Activated CD8-positive, alpha-beta memory T cell treated with anti-CD3 and anti-CD28 coated beads for 4 hours (primary cell): ENCODE measurements at regions not wholly inside any gene's neighbourhood (a gene's known extent, or its start where the extent isn't known, plus 50 kb on each side); places are given as distances from the start of the nearest gene placed in this dataset.
"Not testable (repeated sequence)": the region's sequence is repeated elsewhere in the genome, so short reads cannot be mapped to it uniquely, and the experiment has no call there.

ENCODE experiments used
- DNase-seq, 2 donors: peaks; one replicate each; pipeline ENCODE4 v3.0.0-alpha.2; 2020; ENCODE audit warnings: low read depth in 2 of 2

DNA sequence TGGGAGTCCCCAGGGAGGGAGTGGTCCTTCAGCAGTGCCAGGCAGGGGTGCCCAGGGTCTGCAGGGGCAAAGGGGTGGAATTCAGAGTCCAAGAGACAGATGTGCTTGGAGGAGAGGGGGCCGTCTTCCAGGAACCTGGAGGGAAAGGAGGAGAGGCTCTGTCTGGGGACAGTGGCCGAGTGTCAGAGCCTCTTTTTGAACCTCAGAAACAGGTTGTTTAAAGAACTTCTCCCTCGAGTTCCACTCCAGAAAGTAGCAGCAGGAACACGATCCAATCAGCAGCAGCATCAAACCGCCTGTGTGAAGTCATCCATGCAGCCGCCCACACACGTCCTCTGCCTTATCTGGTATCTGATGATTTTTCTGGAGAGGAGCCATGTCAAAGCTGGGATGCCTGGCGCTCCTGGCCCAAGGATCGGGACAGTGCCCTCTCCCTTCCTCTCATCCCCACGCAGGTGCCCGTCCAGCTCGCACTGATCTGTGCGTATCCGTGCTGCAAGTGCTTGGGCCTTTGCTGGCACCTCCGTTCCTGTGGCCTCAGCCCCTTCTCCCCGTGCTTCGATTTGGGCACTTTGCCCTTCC, 205.1 kb downstream of the NDUFA10 start:
- DNase-seq: no peak

DNA sequence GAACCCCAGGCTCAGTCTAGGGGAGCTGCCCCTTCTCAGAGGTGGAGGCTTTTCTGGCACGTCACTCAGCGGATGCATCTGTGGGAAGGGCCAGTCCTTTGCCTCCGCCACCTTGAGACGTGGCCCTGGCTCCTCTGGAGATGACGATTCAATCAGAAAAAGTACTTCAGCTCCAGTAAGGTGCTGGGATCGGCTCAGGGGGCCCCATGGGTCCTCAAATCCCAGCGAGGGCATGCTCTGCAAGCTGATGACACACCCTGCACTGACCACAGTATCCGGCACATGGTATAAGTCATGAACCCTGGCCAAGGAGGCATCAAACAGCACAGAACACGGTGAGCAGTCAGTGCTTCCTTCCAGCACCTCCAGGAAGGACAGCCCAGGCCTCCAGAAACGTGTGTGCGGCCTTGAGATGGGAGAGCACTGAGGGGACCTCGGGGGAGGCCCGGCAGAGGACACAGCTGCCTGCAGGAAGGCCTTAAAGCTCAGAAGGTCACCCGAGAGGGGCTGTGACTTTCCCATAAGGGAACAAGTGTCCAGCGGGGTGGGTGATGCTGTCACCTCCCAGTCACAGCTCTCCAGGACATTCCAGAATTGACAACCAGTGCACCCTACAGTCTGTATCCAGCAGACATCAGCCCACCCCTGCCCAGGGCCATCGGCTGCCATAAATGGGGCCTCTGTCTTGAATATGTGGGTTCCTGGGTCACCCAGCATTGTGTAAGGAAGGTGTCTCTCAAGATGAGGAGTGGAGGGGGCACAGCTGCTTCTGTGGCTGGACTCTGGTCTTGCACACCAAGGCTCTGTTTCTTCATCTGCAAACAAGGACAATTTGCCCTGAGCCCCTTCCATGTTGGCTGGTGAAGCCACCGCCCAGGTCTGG, 205.8 kb downstream of the NDUFA10 start:
- no peak for DNase-seq

DNA sequence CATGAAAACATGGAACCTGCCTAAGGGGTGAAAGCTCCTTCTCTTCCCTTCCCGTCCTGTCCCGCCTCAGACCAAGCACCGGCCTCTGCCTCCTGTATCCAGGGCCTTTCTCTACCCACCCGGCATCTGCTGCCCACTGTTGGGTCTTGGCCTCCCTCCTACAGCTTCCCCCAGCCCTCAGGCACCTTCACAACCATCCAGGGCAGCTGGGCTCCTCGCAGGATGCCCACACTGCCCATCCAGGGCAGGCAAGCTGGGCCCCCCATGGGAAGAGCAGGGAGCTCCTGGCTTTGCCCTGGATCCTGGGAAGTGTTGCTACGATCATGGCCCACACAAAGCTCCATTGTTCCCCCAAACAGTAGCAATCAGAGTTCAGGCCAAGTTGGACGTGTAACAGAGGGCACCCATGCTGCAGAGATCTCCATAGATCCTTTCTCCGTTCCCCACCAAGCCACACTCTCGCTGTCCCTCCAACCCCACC, 206.6 kb downstream of the NDUFA10 start:
- DNase-seq: no peak

DNA sequence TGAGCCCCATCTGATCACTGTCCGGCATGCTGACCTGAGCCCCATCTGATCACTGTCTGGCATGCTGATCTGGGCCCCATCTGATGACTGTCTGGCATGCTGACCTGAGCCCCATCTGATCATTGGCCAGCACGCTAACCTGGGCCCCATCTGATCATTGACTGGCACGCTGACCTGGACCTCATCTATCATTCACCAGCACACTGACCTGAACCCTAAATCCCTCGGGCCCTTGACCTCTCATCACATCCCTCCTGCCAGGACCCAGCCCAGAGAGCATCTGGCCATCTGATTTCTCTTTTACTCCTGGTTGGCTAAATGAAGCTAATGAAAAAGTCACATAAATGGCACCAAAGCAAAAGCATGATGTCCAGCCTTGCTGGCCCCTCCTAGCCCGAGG, 207.1 kb downstream of the NDUFA10 start:
- DNase-seq: no peak

DNA sequence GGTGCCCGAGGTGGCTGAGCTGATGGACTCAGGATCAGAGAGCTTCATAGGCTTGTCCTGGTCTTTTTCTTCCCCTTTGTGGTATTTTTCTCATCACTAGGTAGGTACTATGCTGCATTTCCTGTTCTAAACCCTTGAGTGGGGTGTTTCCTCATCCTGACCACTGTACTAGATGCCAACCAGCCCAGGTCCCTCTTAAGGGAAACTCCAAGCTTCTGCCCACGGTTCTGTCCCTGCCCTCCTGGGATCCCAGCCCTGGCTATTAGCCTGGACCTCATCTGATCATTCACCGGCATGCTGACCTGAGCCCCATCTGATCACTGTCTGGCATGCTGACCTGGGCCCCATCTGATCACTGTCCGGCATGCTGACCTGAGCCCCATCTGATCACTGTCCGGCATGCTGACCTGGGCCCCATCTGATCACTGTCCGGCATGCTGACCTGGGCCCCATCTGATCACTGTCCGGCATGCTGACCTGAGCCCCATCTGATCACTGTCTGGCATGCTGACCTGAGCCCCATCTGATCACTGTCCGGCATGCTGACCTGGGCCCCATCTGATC, 207.6 kb downstream of the NDUFA10 start:
- DNase-seq: not testable (repeated sequence)

DNA sequence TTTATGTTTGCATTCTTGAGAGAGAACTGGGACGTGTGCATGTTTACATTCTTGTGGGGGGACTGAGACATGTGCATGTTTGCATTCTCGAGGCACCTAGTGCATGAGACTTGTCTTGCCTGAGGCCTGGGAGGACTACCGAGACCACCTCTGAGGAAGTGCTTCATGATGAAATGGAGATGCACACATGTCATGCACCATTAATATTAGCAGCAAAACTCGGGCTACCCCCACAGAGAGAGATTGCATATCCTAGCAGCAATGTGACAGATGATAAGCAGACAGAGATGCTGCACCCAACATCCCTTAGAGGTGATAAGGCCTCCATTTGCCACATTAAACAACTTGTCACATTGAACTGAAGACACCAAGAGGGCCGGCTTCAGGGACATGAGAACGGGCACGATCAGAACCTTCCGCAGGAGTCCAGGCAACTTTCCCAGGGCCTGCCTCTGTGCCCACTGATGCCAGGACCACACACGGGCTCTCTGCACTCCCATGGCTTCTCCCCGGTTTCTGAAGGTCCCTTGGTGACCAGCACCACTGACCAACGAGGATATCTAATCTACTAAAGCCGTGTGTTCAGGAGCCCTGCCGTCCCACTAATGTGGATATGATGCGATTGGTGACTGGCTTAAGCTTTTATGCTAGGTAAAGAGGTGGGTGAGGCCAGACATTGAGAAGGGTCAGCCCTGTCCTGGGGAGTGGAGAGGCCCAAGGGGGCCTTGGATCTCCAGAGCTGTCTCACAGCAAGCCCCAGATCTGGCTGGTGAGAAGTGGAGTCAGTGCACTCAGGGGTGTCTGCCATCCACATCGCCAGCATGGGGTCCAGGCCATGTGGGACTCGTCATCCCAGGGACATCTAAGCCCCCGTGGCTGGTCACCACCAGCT, 208.3 kb downstream of the NDUFA10 start:
- no peak for DNase-seq

DNA sequence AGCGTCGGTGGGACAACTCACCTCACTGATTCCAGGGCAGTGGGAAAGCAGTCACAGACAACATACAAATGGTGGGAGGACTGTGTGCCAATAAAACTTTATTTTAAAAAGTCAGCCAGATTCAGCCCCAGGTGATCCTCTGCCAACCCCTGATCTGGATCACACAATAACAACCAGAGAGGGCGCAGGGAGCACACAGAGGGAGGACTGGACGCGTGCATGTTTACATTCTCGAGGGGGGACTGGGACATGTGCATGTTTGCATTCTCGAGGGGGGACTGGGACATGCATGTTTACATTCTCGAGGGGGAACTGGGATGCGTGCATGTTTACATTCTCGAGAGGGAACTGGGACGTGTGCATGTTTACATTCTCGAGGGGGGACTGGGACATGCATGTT, 209.5 kb downstream of the NDUFA10 start:
- no peak for DNase-seq

DNA sequence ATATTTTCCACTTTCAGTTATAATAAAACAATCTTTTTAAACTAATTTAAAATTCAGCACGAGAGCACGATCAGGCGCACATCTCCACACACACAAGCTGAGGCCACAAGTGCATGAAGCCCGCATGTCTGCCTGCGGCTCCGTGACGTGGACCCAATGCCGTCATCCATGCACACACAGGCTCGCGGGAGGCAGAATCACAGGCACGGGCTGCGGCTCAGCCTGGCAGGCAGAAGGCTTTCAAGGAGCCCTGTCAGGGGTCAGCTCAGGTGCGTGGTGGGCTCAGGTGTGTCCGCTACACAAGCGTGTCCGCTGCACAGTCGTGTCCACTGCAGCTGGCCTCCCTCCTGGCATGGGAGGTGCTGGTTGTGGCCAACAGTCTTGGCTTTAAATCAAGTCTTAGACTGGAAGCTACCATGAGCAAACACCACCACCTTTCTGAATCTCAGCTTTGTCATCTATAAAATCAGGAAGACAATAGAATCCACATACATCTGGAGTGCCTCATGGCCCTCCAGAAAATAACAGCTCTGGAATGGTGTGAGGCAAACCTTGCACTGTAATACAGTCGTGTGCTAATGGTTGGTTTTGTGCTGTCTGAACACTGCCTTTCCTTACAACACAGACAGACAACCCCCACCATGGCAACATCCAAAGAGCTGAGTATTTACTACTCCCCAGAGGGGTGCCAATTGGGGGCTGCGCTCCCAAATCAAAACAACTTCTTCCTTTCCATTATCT, 210.1 kb downstream of the NDUFA10 start:
- DNase-seq: no peak

DNA sequence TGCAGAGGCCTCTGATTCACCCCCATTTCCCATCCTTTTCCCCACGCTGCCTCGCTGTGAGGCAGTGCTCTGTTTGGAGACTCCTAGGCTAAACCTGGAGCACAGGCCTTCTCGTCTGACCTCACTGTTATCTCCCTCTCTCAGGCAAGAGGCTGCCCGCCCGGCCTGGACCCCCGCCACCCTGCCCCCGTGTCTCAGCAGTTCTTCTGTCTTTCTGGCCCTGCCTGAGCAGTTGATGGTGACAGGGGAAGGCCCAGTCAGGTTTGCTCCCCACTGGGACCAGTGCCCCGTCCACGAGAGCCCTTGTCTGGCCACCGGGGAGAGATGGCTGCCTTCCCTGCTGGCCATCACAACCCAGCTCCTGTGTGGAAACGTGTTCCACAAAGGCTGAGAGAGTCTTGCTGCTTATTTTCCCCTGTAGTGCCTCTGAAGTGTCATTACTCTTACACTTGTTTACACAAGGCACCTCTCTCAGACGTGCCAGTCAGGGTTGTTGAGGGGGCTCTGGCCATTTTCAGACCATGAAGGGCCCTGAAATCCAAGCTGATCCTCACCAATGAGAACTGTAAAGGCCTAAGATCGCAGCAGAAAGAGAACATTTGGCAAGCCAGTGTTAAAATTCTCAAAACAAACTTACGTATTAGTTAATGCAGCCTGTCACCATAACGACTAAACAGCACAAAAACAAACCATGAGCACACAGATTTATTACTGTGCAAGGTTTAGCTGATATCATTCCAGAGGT, 210.9 kb downstream of the NDUFA10 start:
- DNase-seq: no peak

DNA sequence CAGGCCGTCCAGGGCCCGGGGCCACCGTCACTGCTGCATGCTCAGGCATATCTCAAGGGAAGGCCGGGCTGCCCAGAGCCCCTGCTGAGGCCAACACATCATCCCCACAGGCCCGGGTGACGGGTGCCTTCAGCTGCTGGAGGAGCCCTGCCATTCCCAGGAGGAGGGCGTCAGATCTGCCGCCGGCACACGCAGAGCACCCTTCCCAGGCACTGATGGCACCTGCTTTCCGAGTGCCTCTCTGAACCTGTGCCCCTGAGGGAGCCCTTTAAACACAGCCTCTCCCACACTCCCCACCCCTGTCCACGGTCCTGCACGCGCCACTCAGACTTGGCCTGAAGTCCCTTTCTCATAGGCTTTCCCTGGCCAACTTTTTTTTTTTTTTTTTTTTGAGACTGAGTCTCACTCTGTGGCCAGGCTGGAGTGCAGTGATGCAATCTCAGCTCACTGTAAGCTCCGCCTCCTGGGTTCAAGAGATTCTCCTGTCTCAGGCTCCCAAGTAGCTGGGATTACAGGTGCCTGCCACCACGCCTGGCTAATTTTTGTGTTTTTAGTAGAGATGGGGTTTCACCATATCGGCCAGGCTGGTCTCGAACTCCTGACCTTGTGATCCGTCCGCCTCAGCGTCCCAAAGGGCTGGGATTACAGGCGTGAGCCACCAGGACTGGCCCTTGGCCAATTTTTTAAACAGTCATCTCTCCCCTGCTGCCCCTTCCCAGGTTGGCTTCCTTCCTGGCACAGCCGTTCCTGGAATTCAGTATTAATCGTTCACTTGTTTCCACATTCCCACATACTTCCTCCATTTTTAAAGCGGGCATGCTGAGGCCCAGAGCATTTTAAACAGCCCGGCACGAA, 211.7 kb downstream of the NDUFA10 start:
- no peak for DNase-seq

DNA sequence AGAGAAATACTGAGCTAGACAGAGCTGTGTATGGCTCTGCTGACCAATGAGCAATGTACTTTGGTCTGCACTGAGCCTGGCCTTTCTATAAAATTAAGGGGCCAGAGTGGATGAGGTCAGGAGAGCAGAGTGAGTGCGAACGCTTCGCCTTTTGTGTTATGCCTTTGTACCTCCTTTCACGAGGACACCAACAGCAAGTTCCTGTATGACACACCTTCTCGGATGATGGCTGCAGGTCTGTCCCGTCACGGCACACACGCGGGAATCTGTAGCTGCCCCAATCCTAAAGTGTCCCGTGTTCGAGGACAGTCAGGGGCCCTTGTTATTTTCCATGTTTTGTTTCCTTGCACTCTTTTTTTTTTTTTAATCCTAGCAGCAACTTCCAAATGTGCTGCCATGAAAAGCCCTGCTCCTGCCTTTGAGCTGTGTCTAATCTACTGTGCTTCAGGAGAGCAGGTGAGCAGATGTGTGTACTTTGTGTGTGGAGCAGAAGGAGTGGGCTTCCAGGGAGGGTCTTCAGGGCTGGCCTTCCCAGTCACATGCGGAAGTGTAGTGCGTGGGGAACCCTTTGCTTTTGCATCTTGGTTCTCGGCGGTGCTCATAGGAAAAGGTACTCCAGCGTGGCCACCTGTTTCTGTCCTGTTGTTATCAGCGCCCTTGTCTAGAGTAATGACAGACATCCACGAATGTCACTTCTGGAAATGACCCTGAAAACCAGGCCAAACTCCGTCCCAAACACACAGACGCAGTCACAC, 213.2 kb downstream of the NDUFA10 start:
- DNase-seq: no peak

DNA sequence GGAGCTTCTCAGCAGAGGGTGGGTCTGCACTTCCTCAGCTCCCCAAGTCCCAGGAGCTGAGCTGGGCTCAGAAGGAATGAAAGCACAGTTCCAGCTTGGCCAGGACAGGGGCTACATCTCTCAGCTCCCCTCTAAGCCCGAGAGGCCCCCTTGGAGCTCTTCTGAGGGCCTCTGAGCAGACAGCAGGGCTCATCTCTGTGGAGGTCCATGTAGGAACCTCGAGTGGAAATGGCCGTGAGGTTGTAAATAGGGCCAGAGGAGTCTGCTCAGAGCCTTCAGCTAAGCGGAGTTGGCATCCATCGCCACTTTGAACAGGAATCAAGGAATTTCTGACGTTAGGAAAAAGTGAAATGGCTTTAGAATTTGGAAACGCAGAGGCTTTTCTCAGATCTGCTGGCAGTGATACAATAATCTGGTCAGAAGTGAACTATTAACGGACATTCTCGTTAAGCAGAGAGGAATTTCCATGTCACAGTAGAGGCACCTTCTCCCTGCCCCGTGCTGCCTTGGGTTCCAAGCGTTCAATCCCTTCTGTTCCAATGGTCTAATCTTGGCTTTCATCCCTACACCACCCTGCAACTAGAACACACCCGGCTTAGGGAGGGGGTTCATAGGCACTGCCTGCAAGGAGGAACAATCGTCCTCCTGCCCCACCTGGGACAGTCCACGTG, 213.9 kb downstream of the NDUFA10 start:
- no peak for DNase-seq

DNA sequence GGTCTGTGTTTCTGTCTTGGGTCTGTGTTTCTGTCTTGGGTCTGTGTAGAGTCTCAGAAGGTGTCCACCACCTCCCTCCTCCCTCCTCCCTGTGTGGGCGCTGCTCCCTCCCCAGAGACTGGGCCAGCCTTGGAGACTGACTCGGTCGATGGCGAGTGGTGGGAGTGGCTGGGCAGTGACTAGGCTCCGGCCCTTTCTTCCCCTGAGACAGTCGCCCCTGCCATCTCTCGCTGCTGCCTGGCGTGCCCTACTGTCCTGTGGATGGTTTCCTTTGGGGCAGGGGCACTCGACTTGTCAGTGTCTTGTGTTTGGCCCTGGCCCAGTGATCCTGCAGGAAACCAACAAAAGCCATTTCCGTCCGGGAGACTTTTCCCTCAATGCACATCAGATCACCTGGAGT, 215.8 kb downstream of the NDUFA10 start:
- no peak for DNase-seq

DNA sequence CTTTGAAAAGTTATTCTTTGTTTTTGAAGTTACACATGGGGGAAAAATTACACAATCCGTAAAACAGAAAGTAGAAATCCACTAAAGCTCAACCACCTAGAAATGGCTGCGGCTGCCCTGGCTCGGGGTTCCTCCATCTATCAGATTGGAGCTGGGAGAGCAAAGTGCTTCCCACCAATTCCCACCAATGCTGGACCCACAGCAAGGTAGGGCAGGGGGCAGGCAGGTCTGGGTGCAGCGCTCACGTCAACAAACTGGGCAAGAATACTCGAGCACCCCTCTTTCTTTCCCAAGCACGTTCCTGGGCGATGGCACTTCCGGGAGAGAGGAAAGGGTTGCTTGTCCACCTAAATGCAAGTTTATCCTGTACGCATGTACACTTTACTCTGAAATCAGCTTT, 217.6 kb downstream of the NDUFA10 start:
- no peak for DNase-seq

DNA sequence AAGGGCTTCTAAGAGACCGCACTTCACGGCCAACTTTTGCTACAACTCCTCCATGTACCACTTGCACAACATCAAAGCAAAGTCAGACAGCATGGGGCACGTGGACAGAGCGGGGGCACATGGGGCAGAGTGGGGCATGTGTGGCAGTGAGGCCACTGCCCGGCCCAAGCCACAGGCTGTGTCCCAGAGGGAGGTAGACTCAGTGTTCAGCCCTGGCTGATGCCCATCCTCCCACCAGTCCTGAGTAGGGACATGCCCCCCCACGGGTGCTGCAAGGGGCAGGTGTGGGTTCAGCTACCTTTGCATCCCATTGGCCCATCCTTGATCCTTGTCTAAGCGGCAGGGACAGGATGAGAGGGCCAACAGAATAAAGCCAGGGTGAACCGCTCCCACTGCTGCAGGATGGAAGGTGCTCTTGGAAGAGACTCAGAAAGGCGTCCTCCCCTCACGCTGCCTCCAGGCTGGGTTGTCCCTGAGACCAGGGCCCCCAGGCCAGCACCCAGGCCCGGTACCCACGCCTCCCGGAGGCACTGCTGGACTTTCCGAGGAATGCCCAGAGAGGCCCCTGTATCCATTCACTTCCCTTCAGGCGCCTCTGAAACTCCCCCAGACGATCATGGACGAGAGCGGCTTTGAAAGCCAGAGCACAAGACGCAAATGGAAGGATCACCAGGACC, 218.2 kb downstream of the NDUFA10 start:
- DNase-seq: no peak

DNA sequence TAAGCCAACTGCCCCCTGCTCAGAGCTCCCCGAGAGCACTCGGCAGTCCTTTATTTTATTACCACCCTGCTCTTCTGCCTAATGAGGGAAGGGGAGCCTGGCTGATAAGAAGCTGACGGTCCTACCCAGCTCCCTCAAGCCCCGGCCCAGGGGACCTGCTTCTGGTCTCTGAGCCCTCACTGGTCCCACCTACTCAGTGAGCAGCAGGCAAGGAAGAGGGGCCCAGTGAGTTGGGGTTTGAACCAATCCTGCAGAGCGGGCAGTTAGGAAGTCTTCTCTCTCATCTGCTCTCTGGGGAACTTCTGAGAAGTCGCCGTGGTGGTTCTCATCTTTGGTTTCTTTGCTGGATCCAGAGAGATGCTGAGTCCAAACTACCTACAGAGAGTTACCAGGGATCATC, 218.9 kb downstream of the NDUFA10 start:
- DNase-seq: no peak

DNA sequence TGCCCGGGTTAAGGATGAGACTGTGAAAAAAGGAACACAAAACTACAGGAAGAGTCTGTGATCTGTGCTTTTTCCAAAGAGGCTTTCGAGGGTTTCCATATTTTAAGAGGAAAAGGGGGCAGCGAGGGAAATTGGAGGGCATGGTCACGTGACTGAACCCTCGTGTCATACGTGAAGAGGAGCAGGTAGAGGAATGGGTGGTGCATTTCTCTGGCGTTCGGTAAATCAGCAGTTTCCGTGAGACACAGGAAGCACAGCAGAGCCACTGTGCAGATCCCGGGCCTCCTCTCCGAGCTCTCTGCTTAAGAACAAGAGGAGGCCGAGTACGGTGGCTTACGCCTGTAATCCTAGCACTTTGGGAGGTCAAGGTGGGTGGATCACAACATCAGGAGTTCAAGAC, 219.7 kb downstream of the NDUFA10 start:
- no peak for DNase-seq

DNA sequence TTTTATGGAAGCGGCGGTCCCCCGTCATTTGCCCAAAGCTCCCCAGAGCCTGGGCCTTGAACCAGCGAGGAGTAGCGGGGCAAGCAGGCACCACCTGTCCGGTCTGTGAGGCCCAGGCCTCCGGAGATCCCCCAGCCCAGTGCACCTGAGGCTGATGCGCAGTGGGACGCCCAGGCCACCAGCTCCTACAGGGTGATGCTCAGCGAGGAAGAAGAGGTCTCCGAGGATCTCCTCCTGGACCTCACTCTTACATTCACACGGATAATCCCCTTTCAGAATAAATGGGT, 220.2 kb downstream of the NDUFA10 start:
- no peak for DNase-seq
